ENCODE measurements at regions not wholly inside any gene's neighbourhood (a gene's known extent, or its start where the extent isn't known, plus 50 kb on each side); places are given as distances from the start of the nearest gene placed in this dataset.

DNA sequence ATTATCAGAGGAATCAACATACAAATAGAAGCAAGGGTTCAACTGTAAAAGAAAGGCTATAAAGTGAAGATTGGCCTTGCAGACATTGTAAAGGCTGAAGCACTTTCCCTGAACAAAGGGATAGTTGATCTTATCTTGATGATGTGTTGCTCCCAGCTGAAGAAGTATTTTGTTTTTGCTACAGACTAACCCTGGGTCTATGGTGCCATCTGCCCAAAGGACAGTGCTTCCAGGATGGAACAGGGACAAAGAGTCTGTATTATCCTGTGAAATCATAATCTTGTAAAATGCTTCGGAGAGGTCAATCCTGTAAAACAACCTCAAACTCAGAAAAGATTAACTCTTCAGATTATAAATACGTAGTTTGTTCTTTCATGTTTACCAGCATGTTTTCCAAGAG, 251.7 kb upstream of the ANKRD50 start:
- TF ChIP-seq, protein P1, sequence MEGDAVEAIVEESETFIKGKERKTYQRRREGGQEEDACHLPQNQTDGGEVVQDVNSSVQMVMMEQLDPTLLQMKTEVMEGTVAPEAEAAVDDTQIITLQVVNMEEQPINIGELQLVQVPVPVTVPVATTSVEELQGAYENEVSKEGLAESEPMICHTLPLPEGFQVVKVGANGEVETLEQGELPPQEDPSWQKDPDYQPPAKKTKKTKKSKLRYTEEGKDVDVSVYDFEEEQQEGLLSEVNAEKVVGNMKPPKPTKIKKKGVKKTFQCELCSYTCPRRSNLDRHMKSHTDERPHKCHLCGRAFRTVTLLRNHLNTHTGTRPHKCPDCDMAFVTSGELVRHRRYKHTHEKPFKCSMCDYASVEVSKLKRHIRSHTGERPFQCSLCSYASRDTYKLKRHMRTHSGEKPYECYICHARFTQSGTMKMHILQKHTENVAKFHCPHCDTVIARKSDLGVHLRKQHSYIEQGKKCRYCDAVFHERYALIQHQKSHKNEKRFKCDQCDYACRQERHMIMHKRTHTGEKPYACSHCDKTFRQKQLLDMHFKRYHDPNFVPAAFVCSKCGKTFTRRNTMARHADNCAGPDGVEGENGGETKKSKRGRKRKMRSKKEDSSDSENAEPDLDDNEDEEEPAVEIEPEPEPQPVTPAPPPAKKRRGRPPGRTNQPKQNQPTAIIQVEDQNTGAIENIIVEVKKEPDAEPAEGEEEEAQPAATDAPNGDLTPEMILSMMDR (IDR thresholded peaks at IDR 0.05; ENCODE audit: partially characterized antibody, unreplicated experiment) = no peak
- peaks cover 19% of the 10 kb centered on the region for H3K36me3 Mint-ChIP-seq (ENCODE audit: unreplicated experiment)
- no peak overlapping the region for H3K27ac Mint-ChIP-seq (ENCODE audit: unreplicated experiment)
- DNase-seq = no peak
- no peak overlapping the region for H3K4me3 Mint-ChIP-seq (ENCODE audit: unreplicated experiment)
- peaks cover 12% of the 10 kb centered on the region for H3K9me3 Mint-ChIP-seq (ENCODE audit: unreplicated experiment)
- peaks cover 2% of the 10 kb centered on the region for H3K27me3 Mint-ChIP-seq (ENCODE audit: unreplicated experiment)
- H3K4me1 Mint-ChIP-seq (ENCODE audit: low read depth, unreplicated experiment) = no peaks in the 10 kb centered on the region

DNA sequence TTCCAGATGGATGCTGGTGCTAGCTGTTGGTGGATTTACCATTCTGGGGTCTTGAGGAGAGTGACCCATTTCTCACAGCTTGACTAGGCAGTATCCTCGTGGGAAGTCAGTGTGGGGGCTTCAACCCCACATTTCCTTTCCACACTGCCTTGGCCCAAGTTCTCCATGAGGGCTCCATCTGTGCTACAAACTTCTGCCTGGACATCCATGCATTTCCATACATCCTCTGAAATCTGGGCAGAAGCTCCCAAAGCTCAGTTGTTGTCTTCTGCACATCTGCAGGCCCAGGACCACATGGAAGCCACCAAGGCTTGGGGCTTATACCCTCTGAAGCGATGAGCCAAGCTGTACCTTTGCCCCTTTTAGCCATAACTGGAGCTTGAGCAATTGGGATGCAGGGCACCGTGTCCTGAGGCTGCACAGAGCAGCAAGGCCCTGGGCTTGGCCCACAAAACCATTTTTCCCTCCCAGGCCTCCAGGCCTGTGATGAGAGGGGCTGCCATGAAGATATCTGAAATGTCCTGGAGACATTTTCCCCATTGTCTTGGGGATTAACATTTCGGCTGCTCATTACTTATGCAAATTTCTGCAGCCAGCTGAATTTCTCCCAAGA, 248.7 kb upstream of the ANKRD50 start:
- H3K27me3 Mint-ChIP-seq (ENCODE audit: unreplicated experiment) = peaks cover 2% of the 10 kb centered on the region
- H3K9me3 Mint-ChIP-seq (ENCODE audit: unreplicated experiment) = peaks cover 12% of the 10 kb centered on the region
- H3K4me1 Mint-ChIP-seq (ENCODE audit: low read depth, unreplicated experiment) = no peaks in the 10 kb centered on the region
- no peak overlapping the region for H3K4me3 Mint-ChIP-seq (ENCODE audit: unreplicated experiment)
- TF ChIP-seq, protein P1 (IDR thresholded peaks at IDR 0.05; ENCODE audit: partially characterized antibody, unreplicated experiment) = no peak
- H3K36me3 Mint-ChIP-seq (ENCODE audit: unreplicated experiment) = peaks cover 19% of the 10 kb centered on the region
- no peak for DNase-seq
- no peak overlapping the region for H3K27ac Mint-ChIP-seq (ENCODE audit: unreplicated experiment)

DNA sequence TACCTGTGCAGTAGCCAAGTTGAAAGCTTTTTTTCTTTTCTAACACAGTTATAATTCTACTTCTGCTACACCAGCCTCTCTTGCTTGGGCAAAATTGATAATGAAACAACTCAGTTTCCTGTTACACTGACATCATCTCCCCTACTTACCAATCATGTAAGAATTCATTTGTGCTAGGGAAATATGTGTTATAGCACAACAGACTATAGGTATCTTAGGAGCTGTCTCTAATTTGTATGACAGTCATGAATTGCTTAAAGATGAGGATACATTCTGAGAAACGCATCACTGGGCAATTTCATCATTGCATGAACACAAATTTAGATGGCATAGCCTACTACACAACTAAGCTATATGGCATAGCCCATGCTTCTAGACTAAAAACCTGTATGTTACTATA, 246.3 kb upstream of the ANKRD50 start:
- Mint-ChIP-seq H3K9me3 (ENCODE audit: unreplicated experiment) (peaks cover 12% of the 10 kb centered on the region), H3K4me1 (ENCODE audit: low read depth, unreplicated experiment) (no peaks in the 10 kb centered on the region), H3K27ac (ENCODE audit: unreplicated experiment) (no peak overlapping the region), H3K36me3 (ENCODE audit: unreplicated experiment) (peaks cover 19% of the 10 kb centered on the region), H3K27me3 (ENCODE audit: unreplicated experiment) (peaks cover 2% of the 10 kb centered on the region), H3K4me3 (ENCODE audit: unreplicated experiment) (no peak overlapping the region)
- DNase-seq = no peak
- TF ChIP-seq, protein P1 (IDR thresholded peaks at IDR 0.05; ENCODE audit: partially characterized antibody, unreplicated experiment) = no peak

DNA sequence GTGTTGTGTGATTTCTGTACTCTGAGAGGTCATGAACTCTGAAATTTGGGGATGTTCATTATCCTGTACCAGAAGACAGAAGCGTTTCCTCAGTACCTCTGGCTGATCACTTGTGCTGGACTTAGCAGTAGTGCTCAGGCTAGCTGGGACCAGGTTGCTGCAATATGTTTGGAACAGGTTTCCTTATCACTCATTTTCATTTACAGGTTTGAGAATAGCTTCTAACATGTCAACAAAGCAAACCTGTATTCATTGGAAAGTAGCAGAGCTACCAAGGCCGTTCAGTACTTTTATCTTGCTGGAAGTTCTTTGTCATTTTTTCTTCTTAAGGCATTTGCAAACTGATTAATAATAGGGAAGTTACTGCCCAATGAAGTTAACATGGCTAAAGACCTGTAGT, 242.9 kb upstream of the ANKRD50 start:
- peaks cover 9% of the 10 kb centered on the region for H3K36me3 Mint-ChIP-seq (ENCODE audit: unreplicated experiment)
- H3K27me3 Mint-ChIP-seq (ENCODE audit: unreplicated experiment) = peaks cover 2% of the 10 kb centered on the region
- H3K9me3 Mint-ChIP-seq (ENCODE audit: unreplicated experiment) = peaks cover 8% of the 10 kb centered on the region
- TF ChIP-seq, protein P1 (IDR thresholded peaks at IDR 0.05; ENCODE audit: partially characterized antibody, unreplicated experiment) = no peak
- H3K4me1 Mint-ChIP-seq (ENCODE audit: low read depth, unreplicated experiment) = no peaks in the 10 kb centered on the region
- H3K4me3 Mint-ChIP-seq (ENCODE audit: unreplicated experiment) = no peak overlapping the region
- H3K27ac Mint-ChIP-seq (ENCODE audit: unreplicated experiment) = no peak overlapping the region
- no peak for DNase-seq

DNA sequence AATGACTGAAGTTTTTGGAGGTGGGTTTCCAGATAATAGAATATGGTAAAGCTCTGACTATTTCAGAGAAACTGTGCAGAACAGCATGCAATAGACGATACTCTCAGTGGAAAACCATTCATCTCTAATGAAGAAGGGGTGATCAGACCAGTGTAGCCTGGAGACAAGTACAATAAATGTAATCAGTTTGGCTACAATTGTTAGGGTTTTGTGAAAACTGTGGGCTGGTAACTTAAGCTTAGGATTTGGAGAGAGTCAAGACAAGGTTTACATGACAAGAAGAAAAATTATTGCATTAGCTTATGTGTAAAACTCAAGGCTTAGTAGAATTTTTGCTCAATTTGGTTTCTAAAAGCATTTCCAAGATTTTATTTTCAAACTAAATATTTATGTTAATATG, 241.5 kb upstream of the ANKRD50 start:
- Mint-ChIP-seq H3K4me1 (ENCODE audit: low read depth, unreplicated experiment) (no peaks in the 10 kb centered on the region), H3K27ac (ENCODE audit: unreplicated experiment) (no peak overlapping the region), H3K4me3 (ENCODE audit: unreplicated experiment) (no peak overlapping the region), H3K9me3 (ENCODE audit: unreplicated experiment) (no peaks in the 10 kb centered on the region), H3K27me3 (ENCODE audit: unreplicated experiment) (no peaks in the 10 kb centered on the region), H3K36me3 (ENCODE audit: unreplicated experiment) (no peaks in the 10 kb centered on the region)
- TF ChIP-seq, protein P1 (IDR thresholded peaks at IDR 0.05; ENCODE audit: partially characterized antibody, unreplicated experiment) = no peak
- DNase-seq = no peak
